ENCODE measurements at regions not wholly inside any gene's neighbourhood (a gene's known extent, or its start where the extent isn't known, plus 50 kb on each side); places are given as distances from the start of the nearest gene placed in this dataset.
A peak's percentile ranks its signal among the peaks of the same experiment; 100 is the strongest.
"Not testable (repeated sequence)": the region's sequence is repeated elsewhere in the genome, so short reads cannot be mapped to it uniquely, and the experiment has no call there.

DNA sequence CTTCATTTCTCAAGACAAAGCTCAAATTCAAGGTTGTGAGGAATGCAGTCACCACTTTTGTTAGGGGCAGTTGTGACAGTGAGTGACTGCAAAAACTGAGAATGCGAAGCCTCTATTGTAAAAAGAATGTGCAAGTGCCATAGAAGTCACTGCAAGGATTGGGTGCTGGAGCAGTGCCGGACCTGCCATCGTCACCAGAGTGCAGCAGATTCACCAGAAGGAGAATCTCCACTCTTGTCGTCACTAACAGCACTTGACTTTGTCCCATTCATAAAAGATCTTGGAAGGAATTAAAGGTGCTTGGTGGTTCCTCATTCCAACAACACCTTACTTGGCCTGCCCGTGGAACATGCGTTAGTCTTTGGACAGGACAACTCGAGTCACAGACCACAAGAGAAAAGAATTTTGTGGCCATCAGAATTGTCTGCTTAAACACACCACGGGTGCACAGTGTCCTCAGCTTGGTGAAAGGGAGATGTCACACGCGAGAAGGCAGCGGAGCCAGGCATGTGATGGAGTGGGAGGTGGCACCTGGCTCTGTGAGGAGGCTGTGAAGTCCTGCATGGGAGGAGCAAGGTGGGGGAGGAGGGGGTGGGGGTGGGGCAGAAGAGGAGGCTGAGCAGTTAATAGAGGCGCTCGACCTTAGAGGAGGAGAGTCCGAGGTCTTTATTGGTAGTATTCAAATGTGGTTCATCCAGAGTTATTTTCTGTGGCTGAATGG is 100.9 kb upstream of the SPDYE9 start:
- H3K4me3 Mint-ChIP-seq; H3F3A ChIP-seq (replicated peaks; ENCODE audit: low read depth); H3K4me1 ChIP-seq (ENCODE audit: insufficient read depth); H2AFZ ChIP-seq; H3K27ac ChIP-seq (ENCODE audit: low read depth); H4K20me1 ChIP-seq (replicated peaks; ENCODE audit: insufficient read depth); H3K36me3 ChIP-seq (ENCODE audit: insufficient read depth); H3K27me3 ChIP-seq (ENCODE audit: insufficient read depth); H3K4me2 ChIP-seq; H3K27ac Mint-ChIP-seq; DNase-seq (ENCODE audit: low spot score); H3K79me2 ChIP-seq (replicated peaks; ENCODE audit: insufficient read depth); H3K27me3 Mint-ChIP-seq (ENCODE audit: insufficient read depth, low read depth, poor library complexity); H3K4me1 Mint-ChIP-seq; H3K36me3 Mint-ChIP-seq (ENCODE audit: low read depth); H3K4me3 ChIP-seq; H3K9me2 ChIP-seq (ENCODE audit: insufficient read depth); H3K9me3 Mint-ChIP-seq: not testable (repeated sequence)
- ATAC-seq, result peak; percentile 58

DNA sequence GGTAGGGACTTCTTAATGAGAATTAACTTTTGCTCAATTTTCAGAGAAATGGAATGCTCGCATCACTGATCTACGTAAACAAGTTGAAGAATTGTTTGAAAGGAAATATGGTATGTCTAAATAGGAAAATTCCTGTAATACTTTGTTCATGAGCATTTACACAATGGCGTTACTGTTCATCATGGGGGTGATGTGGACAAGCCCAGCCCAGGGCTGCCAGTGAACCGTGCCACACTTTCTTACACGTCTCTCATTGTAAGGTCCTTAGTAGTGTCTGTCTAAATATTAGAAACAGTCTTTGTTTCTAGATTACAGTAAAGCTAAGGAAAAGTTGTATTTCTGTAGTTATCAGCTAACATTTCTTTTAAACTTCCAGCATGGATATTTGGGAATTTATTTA is 91.0 kb upstream of the SPDYE9 start:
- H3K9me3 Mint-ChIP-seq; H3K4me1 Mint-ChIP-seq; ATAC-seq; H3F3A ChIP-seq (replicated peaks; ENCODE audit: low read depth); DNase-seq (ENCODE audit: low spot score); H3K27ac ChIP-seq (ENCODE audit: low read depth); H3K36me3 ChIP-seq (ENCODE audit: insufficient read depth); H3K4me2 ChIP-seq; H3K27ac Mint-ChIP-seq; H3K27me3 Mint-ChIP-seq (ENCODE audit: insufficient read depth, low read depth, poor library complexity); H3K4me3 ChIP-seq; H2AFZ ChIP-seq; H3K79me2 ChIP-seq (replicated peaks; ENCODE audit: insufficient read depth); H4K20me1 ChIP-seq (replicated peaks; ENCODE audit: insufficient read depth); H3K36me3 Mint-ChIP-seq (ENCODE audit: low read depth); H3K4me3 Mint-ChIP-seq; H3K4me1 ChIP-seq (ENCODE audit: insufficient read depth); H3K27me3 ChIP-seq (ENCODE audit: insufficient read depth); H3K9me2 ChIP-seq (ENCODE audit: insufficient read depth): not testable (repeated sequence)

DNA sequence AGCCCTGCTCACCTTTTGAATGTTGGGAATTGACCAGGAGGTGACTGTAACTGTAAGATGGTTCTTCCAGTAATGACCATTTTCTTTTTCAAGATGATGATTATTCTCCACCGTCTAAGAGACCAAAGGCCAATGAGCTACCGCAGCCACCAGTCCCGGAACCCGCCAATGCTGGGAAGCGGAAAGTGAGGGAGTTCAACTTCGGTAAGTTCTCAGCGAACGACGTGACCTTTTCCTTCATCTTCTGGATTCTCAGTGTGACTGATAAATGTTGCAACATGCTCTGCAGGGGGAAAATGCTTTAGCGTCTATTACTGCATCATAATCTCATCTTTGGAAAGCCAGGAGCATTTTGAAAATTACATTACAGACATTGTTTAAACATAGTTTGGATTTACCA is 89.5 kb upstream of the SPDYE9 start:
- H2AFZ ChIP-seq; H3K4me3 ChIP-seq; ATAC-seq; H3K79me2 ChIP-seq (replicated peaks; ENCODE audit: insufficient read depth); H3K27ac Mint-ChIP-seq; H3K4me1 ChIP-seq (ENCODE audit: insufficient read depth); H3F3A ChIP-seq (replicated peaks; ENCODE audit: low read depth); H3K27me3 Mint-ChIP-seq (ENCODE audit: insufficient read depth, low read depth, poor library complexity); DNase-seq (ENCODE audit: low spot score); H3K9me2 ChIP-seq (ENCODE audit: insufficient read depth); H4K20me1 ChIP-seq (replicated peaks; ENCODE audit: insufficient read depth); H3K36me3 ChIP-seq (ENCODE audit: insufficient read depth); H3K4me2 ChIP-seq; H3K27me3 ChIP-seq (ENCODE audit: insufficient read depth); H3K36me3 Mint-ChIP-seq (ENCODE audit: low read depth); H3K9me3 Mint-ChIP-seq; H3K27ac ChIP-seq (ENCODE audit: low read depth); H3K4me1 Mint-ChIP-seq; H3K4me3 Mint-ChIP-seq: not testable (repeated sequence)

DNA sequence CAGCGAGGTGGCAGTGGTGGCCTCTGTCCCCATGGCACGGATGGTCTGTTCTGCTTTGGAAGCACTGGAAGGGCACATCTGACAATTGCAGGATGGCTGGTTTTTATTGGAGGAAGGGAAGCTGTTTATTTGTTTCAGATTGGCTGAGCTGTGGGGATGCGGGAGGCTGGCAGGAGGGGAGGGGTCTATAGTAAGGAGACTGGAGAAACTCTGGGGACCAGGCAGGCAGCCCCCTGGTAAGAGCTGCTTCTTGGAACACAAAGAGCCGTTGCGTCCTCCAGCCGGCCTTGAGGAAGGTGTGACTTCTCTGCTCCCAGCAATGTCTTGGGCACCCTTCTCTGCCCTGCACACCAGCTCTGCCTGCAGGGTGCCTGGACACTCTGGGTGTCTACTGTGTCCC is 85.1 kb upstream of the SPDYE9 start:
- H3K27ac Mint-ChIP-seq; H3F3A ChIP-seq (replicated peaks; ENCODE audit: low read depth); H3K27me3 Mint-ChIP-seq (ENCODE audit: insufficient read depth, low read depth, poor library complexity); H3K4me3 ChIP-seq; DNase-seq (ENCODE audit: low spot score); H3K4me1 ChIP-seq (ENCODE audit: insufficient read depth); H3K9me2 ChIP-seq (ENCODE audit: insufficient read depth); H3K27me3 ChIP-seq (ENCODE audit: insufficient read depth); H3K4me2 ChIP-seq; H4K20me1 ChIP-seq (replicated peaks; ENCODE audit: insufficient read depth); H3K36me3 Mint-ChIP-seq (ENCODE audit: low read depth); H3K36me3 ChIP-seq (ENCODE audit: insufficient read depth); H3K79me2 ChIP-seq (replicated peaks; ENCODE audit: insufficient read depth); H3K4me1 Mint-ChIP-seq; H2AFZ ChIP-seq; H3K9me3 Mint-ChIP-seq; H3K27ac ChIP-seq (ENCODE audit: low read depth); H3K4me3 Mint-ChIP-seq: not testable (repeated sequence)
- peak; percentile 73 for ATAC-seq

DNA sequence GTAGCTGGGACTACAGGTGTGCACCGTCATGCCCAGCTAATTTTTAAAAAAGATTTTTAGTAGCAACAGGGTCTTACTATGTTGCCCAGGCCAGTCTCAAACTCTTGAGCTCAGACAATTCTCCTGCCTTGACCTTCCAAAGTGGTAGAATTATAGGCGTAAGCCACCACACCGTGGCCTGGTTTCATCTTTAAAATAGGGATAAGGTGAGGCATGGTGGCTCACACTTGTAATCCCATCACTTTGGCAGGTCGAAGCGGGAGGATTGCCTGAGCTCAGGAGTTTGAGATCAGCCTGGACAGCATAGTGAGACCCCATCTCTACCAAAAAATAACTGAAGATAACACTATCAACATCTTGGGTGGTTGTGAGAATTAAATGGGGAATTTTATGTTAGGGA is 84.6 kb upstream of the SPDYE9 start:
- H3K79me2 ChIP-seq (replicated peaks; ENCODE audit: insufficient read depth); H3K4me1 Mint-ChIP-seq; H3K9me2 ChIP-seq (ENCODE audit: insufficient read depth); DNase-seq (ENCODE audit: low spot score); H3F3A ChIP-seq (replicated peaks; ENCODE audit: low read depth); H4K20me1 ChIP-seq (replicated peaks; ENCODE audit: insufficient read depth); H3K36me3 ChIP-seq (ENCODE audit: insufficient read depth); H3K4me3 Mint-ChIP-seq; H3K36me3 Mint-ChIP-seq (ENCODE audit: low read depth); H3K27me3 ChIP-seq (ENCODE audit: insufficient read depth); H3K4me2 ChIP-seq; H3K4me3 ChIP-seq; H2AFZ ChIP-seq; H3K9me3 Mint-ChIP-seq; H3K4me1 ChIP-seq (ENCODE audit: insufficient read depth); ATAC-seq; H3K27ac Mint-ChIP-seq; H3K27me3 Mint-ChIP-seq (ENCODE audit: insufficient read depth, low read depth, poor library complexity); H3K27ac ChIP-seq (ENCODE audit: low read depth): not testable (repeated sequence)

DNA sequence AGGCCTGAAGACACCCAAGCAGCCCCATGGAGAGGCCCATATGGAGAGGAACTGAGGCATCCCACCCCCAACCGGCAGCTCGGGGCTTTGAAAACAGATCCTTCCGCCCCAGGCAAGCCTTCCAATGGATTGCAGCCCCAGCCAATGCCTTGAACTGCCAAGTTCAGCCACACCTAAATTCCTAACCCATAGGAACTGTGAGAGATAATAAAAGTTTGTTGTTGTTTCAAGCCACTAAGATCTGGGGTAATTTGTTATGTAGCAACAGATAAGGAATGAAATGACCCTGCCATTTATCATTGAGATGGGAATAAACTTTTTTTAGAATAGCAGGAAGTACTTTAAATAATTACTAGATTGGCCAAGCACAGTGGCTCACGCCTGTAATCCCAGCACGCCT is 80.3 kb upstream of the SPDYE9 start:
- H3K27me3 ChIP-seq (ENCODE audit: insufficient read depth); H2AFZ ChIP-seq: not testable (repeated sequence)

DNA sequence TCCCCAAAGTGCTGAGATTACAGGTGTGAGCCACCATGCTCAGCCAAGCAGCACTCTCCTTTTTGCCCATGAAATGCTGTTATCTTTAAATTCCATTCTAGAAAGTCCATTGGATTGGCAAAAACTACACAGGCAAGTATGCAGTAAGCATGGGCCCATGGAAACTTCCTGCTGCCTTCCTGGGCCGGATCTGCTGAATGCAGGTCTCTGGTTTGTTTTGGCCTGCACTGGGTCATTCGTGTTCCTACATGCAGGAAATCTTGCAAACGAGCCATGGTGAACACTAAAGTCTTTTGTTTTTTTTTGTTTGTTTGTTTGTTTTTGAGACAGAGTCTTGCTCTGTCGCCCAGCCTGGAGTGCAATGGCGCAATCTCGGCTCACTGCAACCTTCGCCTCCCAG is 76.8 kb upstream of the SPDYE9 start:
- not testable (repeated sequence) for H3K36me3 ChIP-seq (ENCODE audit: insufficient read depth); ATAC-seq; H3K9me3 Mint-ChIP-seq; H3K9me2 ChIP-seq (ENCODE audit: insufficient read depth); H3K27me3 Mint-ChIP-seq (ENCODE audit: insufficient read depth, low read depth, poor library complexity); H3K4me1 ChIP-seq (ENCODE audit: insufficient read depth); H3K79me2 ChIP-seq (replicated peaks; ENCODE audit: insufficient read depth); H3K4me2 ChIP-seq; H4K20me1 ChIP-seq (replicated peaks; ENCODE audit: insufficient read depth); H3K27me3 ChIP-seq (ENCODE audit: insufficient read depth); H3K4me3 ChIP-seq; H3K27ac Mint-ChIP-seq; H3K4me1 Mint-ChIP-seq; H3K27ac ChIP-seq (ENCODE audit: low read depth); H2AFZ ChIP-seq; H3K36me3 Mint-ChIP-seq (ENCODE audit: low read depth); H3F3A ChIP-seq (replicated peaks; ENCODE audit: low read depth); DNase-seq (ENCODE audit: low spot score); H3K4me3 Mint-ChIP-seq

More for the DNA sequence above, 80.3 kb upstream of the SPDYE9 start:
- H3K27ac ChIP-seq (ENCODE audit: low read depth); H3F3A ChIP-seq (replicated peaks; ENCODE audit: low read depth); H3K4me1 ChIP-seq (ENCODE audit: insufficient read depth); H3K4me1 Mint-ChIP-seq; DNase-seq (ENCODE audit: low spot score); H3K27me3 Mint-ChIP-seq (ENCODE audit: insufficient read depth, low read depth, poor library complexity); H3K4me3 ChIP-seq; H3K4me2 ChIP-seq; H4K20me1 ChIP-seq (replicated peaks; ENCODE audit: insufficient read depth); ATAC-seq; H3K79me2 ChIP-seq (replicated peaks; ENCODE audit: insufficient read depth); H3K36me3 ChIP-seq (ENCODE audit: insufficient read depth); H3K27ac Mint-ChIP-seq; H3K9me2 ChIP-seq (ENCODE audit: insufficient read depth); H3K4me3 Mint-ChIP-seq; H3K36me3 Mint-ChIP-seq (ENCODE audit: low read depth); H3K9me3 Mint-ChIP-seq: not testable (repeated sequence)

All from GM23338 (cell line).